DMS 273 treated with DMSO at 0.1 percent for 48 hours (cell line): ENCODE measurements at regions not wholly inside any gene's neighbourhood (a gene's known extent, or its start where the extent isn't known, plus 50 kb on each side); places are given as distances from the start of the nearest gene placed in this dataset.
A peak's percentile ranks its signal among the peaks of the same experiment; 100 is the strongest.

ENCODE experiments used
- DNase-seq: peaks from one replicate; lab custom pipeline; 2025; lab: John Stamatoyannopoulos, UW

GRCh38 chr16:54628796-54629625 lies 301.7 kb upstream of the IRX5 start:
- DNase-seq = no peak

GRCh38 chr16:54627616-54628015 lies 303.0 kb upstream of the IRX5 start:
- DNase-seq = no peak

- DNase-seq = no peak
Observed at GRCh38 chr16:54623636-54624035, 307.0 kb upstream of the IRX5 start.

GRCh38 chr16:54620197-54620596 lies 310.5 kb upstream of the IRX5 start:
- no peak for DNase-seq

- no peak for DNase-seq
Observed at GRCh38 chr16:54616610-54617009, 314.1 kb upstream of the IRX5 start.

GRCh38 chr16:54605536-54606066 lies 319.0 kb upstream of the IRX3 start:
- DNase-seq = no peak

- DNase-seq = peak; percentile 98
Observed at GRCh38 chr16:54602666-54603065, 316.1 kb upstream of the IRX3 start.

GRCh38 chr16:54597222-54597621 lies 310.6 kb upstream of the IRX3 start:
- no peak for DNase-seq

- DNase-seq = peak; percentile 41
Observed at GRCh38 chr16:54595621-54596020, 309.0 kb upstream of the IRX3 start.

- no peak for DNase-seq
Observed at GRCh38 chr16:54594601-54595391, 308.2 kb upstream of the IRX3 start.

- no peak for DNase-seq
Observed at GRCh38 chr16:54591816-54592246, 305.2 kb upstream of the IRX3 start.

- DNase-seq = no peak
Observed at GRCh38 chr16:54590836-54591235, 304.2 kb upstream of the IRX3 start.

- no peak for DNase-seq
Observed at GRCh38 chr16:54589326-54589725, 302.7 kb upstream of the IRX3 start.

GRCh38 chr16:54588026-54588425 lies 301.4 kb upstream of the IRX3 start:
- DNase-seq = no peak

- DNase-seq = no peak
Observed at GRCh38 chr16:54587176-54587515, 300.6 kb upstream of the IRX3 start.

GRCh38 chr16:54586474-54587175 lies 300.0 kb upstream of the IRX3 start:
- no peak for DNase-seq

- no peak for DNase-seq
Observed at GRCh38 chr16:54585998-54586340, 299.4 kb upstream of the IRX3 start.

- no peak for DNase-seq
Observed at GRCh38 chr16:54585094-54585997, 298.8 kb upstream of the IRX3 start.

- DNase-seq = no peak
Observed at GRCh38 chr16:54584121-54584520, 297.5 kb upstream of the IRX3 start.

- peak; percentile 90 for DNase-seq
Observed at GRCh38 chr16:54582631-54583250, 296.2 kb upstream of the IRX3 start.

- no peak for DNase-seq
Observed at GRCh38 chr16:54579106-54579728, 292.6 kb upstream of the IRX3 start.
